HG03469 (cell line): ENCODE measurements at regions not wholly inside any gene's neighbourhood (a gene's known extent, or its start where the extent isn't known, plus 50 kb on each side); places are given as distances from the start of the nearest gene placed in this dataset.

Experiments used
- ATAC-seq: cut with Tn5 transposase; IDR thresholded peaks from one replicate; pipeline ENCODE4 v1.9.1; 2021; ENCODE audit warnings: mild to moderate bottlenecking, moderate library complexity, moderate number of reproducible peaks; ENCODE audit not compliant: unreplicated experiment

GRCh38 chr5:104757915-104758314 is 1195.3 kb upstream of the NUDT12 start:
- no peak for ATAC-seq

DNA sequence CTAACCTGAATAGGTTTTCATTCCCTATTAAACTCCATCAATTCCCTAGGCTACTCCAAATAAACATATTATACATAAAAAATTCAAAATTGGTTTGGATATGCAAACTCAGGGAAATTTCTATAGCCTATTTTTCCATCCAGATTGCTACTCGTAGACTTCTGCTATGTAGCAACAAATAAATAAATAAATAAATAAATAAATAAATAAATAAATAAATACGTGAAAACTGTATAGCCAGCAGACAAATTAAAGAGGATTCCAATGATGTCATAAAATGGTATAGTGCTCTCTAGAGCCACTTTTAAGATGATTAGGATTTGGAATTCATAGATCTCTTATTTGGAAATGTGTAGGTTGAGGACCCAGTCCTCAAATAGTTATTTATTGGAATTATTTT is 1193.2 kb upstream of the NUDT12 start:
- no peak for ATAC-seq

GRCh38 chr5:104754311-104754995 is 1191.9 kb upstream of the NUDT12 start:
- ATAC-seq, result no peak

- no peak for ATAC-seq
Measured at GRCh38 chr5:104751969-104752368, 1189.4 kb upstream of the NUDT12 start.

- ATAC-seq, result no peak
Measured at GRCh38 chr5:104739905-104740304, 1177.3 kb upstream of the NUDT12 start.

DNA sequence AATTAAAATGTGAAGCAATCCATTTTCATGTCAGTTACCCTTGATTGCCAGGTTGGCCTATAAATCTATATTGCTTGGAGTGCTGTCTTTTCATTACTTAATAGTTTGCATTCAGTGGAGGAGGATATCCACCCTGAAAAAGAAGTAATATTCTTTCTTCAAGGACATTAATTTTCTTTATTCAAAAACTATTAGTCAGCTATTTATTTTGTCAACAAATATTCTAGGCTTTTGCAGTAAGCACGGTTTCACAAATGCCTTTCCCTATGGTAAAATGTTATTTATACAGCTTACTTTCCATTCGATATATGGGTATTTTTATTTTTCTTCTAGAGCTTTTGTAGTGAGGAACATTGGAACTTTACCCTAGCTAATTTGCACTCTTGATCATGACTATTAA is 1176.9 kb upstream of the NUDT12 start:
- ATAC-seq, result no peak

DNA sequence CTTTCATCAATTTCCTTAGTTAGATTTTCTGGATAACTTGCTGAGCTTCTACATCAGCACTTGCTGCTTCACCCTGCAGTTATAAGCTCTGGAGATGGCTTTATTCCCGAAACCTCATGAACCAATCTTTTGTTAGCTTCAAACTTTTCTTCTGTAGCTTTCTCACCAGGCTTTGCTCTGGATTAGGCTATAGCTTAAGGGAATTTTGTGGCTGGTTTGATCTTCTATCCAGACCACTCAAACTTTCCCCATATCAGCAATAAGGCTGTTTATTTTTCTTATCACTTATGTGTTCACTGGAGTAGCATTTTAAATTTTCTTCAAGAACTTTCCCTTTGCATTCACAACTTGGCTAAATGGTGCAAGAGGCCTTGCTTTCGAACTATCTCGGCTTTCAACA is 1173.5 kb upstream of the NUDT12 start:
- ATAC-seq, result no peak

DNA sequence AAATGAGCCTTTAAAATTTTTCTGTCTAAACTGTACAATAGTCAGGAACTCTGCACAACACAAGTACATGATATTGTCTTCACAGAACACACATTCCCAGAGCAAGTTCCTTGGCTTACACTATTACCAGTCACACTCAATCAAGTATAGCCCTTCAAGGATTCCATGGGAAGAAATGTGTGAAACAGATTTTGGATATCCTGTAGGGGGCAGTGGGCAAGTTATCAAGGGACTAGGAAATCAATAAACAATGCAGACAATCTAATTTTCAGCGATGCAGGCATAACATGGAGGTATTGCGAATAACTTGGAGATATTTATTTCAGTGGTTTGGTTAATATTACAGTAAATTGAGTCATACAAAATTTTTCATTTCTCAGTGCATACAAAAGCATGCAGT is 1171.5 kb upstream of the NUDT12 start:
- no peak for ATAC-seq

GRCh38 chr5:104733063-104733669 is 1170.6 kb upstream of the NUDT12 start:
- no peak for ATAC-seq

DNA sequence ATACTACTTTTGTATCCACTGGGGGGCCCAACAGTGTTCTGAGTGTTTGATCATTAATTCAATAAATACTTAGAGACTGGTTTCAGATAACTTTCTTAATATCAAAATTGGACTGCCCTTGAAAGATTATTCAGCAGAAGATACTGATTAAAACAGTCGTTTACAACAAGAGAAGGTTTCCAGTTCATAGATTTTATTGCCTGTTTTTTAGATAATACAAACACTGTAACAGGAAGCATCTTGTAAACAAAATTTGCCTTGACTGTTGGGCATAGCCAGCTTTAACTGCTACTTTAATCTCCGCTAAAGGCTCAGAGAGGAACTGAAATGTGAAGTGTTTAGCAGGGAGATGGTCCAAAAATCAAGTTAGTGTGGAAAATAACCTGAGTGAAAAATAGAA is 1168.7 kb upstream of the NUDT12 start:
- ATAC-seq, result no peak

DNA sequence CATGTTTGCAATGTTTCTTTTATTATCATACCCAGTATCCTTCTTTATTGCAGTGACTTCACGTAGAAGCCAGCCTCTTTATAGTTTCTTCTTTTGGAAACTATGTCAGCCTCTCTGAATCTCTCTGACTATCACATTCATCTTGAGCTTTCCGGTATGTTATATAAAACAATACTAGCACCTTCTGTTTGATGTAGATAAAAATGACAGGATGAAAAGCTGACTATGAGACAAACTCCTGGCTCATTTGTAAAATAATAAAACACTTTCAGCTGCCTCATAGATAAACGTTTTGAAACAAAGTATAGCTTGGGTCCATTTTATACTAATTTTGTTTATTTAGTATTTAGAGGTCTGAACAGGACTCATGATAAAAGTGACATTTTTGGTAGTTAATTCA is 1145.4 kb upstream of the NUDT12 start:
- ATAC-seq, result no peak

GRCh38 chr5:104706600-104706999 is 1144.0 kb upstream of the NUDT12 start:
- no peak for ATAC-seq

DNA sequence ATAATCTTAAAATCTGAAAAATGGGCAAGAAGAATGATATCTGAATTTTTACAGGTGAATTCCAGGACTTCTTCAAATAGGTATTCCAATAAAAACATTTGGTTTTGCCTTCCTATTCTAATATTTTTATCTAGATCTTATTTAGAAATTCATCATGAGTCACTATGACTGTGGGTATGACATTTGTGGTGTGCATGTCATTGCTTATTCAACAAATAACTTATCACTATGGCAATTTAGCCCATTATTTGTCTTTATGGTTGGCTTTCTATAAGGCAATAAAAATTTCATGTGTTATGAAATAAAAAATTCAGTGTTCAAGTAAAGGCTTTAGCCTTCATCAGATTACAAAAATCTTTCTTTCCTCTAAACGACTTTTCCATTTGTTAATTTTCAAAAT is 1139.6 kb upstream of the NUDT12 start:
- ATAC-seq, result no peak

DNA sequence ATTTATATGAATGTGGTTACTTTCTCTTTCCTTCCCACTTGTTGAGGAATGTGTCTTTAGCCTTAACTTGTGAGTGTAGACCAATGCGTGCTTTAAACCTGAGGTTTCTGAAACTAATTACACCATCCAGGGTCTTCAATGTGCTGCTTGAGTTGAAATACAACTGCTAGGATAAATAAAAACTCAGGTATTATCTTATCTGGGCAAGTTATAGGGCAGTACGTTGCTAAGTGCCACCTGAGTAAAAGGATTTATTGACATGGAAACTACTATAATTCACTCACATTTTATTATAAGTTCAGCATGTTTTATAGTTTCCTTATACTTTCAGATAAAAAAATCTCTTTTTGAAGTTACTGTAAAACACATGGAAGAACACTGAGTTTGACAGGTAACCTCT is 1136.8 kb upstream of the NUDT12 start:
- no peak for ATAC-seq

DNA sequence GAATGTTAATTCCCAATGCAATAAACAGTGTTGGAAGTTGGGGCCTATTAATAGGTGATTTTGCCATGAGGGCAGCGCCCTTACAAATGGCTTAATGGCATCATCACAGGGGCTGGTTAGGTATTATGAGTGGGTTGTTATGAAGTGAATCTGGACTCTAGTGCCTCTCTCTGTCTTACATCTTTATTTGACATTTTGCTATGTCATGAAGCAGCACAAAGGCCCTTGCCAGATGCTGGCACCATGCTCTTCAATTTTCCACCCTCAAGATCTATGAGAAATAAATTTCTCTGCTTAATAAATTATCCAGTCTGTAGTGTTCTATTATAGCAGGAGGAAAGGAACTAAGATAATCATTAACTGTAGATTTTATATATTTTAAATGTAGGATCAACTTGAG is 1098.7 kb upstream of the NUDT12 start:
- no peak for ATAC-seq

DNA sequence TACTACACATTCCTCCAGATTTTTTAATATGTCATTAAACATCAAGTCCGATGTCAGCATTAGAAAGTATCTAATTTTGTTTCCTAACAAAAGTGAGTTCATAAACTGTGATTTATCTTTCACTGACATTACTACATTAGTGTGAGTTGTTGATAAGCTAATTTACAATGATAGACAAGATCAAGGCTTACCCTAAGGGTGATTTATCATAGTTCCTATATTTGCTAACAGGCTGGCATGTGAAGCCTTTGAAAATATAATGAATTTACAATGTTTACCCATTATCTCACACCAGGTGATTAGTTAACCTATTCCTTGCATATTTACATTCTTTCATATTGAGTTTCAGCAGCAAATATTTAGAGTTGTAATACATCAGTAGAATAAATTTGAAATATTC is 1096.9 kb upstream of the NUDT12 start:
- ATAC-seq, result no peak

DNA sequence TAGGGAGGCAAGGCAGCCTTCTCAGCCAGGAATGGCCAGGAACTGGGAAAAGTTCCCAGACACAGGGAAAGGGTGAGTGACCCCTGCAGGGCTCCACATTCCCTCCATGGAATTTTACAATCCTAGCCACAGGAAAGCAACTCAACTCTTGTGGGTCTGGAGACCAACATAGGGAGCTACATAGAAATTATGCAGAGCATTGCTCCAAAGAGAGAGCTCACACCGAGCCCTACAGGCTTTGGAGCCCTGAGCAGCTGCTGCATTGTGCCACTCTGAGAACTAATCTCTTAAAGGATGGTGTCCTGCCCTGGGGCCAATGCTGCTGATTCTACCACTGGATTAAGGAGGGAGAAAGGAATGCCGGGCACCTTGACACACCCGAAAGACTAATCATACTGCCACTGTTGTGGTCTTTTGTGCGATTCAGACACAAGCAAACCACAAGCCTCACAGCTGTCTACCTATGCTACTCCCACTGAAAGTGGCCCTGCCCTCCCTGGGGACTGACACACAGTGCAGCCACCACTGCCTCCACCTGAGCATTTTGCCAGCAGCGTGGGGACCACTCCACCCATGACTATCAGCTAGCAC is 1089.8 kb upstream of the NUDT12 start:
- no peak for ATAC-seq

- no peak for ATAC-seq
Measured at GRCh38 chr5:104650313-104651055, 1087.9 kb upstream of the NUDT12 start.

DNA sequence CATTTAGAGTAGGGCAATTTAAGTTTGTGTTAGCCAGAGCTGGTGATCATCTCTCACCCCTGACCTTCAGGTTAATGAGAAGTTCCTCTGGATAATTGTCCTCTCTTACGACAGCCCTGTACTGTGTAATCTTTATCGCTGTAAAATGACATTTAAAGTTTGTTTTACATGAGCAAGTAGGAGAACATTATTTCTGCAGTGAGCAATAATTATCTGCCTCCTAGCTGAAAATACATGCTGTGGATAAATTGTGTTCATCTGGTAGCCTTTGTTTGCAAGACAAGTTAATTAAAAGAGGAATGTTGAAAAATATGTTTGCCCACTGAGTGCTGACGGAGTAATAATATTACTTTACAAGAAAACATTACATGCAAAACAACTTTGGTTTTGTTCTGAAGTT is 1083.8 kb upstream of the NUDT12 start:
- no peak for ATAC-seq

GRCh38 chr5:104643320-104643719 is 1080.7 kb upstream of the NUDT12 start:
- no peak for ATAC-seq

GRCh38 chr5:104635227-104635626 is 1072.6 kb upstream of the NUDT12 start:
- no peak for ATAC-seq

DNA sequence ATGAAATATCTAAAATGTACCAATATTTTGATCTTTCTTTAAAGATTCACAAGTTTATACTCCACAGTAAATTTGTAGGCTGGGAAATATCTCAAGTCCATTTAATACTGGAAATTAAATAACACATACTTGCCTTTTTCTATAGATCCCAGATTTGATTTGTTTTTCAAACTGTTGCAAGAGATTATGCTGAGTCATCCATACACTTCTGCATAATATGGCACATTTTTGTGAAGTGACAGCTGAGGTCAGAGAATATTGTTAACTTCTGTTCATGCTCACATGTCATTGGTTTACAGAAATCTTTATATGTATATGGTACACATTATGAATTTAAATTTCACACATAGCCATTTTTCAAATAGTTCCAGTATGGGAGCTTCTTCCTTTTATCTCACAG is 1066.3 kb upstream of the NUDT12 start:
- no peak for ATAC-seq
